Left lung (tissue), 4 donors: ENCODE measurements at regions not wholly inside any gene's neighbourhood (a gene's known extent, or its start where the extent isn't known, plus 50 kb on each side); places are given as distances from the start of the nearest gene placed in this dataset.

Source experiments
- ATAC-seq: fragments of 200-7000 bp; cut with Tn5 transposase; one replicate; pipeline ENCODE4 v1.9.1; 2020; ENCODE audit warnings: moderate library complexity
- DNase-seq, 4 donors: peaks; one replicate each; pipeline ENCODE4 v3.0.0-alpha.2; 2013 to 2020
- H3K27ac ChIP-seq, 2 donors: fragments of 200-600 bp; sonication (generic) in 1 of 2; one replicate each; pipeline versions ENCODE4 v1.5.0 to v1.8.0; 2020 to 2021
- H3K27me3 ChIP-seq, 2 donors: fragments of 200-600 bp; sonication (generic) in 1 of 2; one replicate each; pipeline versions ENCODE4 v1.5.0 to v1.8.0; 2020 to 2021
- H3K36me3 ChIP-seq, 2 donors: fragments of 200-600 bp; sonication (generic) in 1 of 2; one replicate each; pipeline versions ENCODE4 v1.5.0 to v1.8.0; 2020 to 2021
- H3K4me1 ChIP-seq, 2 donors: fragments of 200-600 bp; one replicate each; pipeline ENCODE4 v1.8.0; 2021
- H3K4me3 ChIP-seq, 2 donors: fragments of 200-600 bp; sonication (generic) in 1 of 2; one replicate each; pipeline versions ENCODE4 v1.5.0 to v1.8.0; 2020 to 2021; ENCODE audit warnings: mild to moderate bottlenecking in 1 of 2
- H3K9me3 ChIP-seq, 2 donors: fragments of 200-600 bp; sonication (generic) in 1 of 2; one replicate each; pipeline versions ENCODE4 v1.5.0 to v1.8.0; 2020 to 2021
- intact Hi-C, 2 donors: fragments of 100-400 bp; cut with DNase I; formaldehyde crosslinking; loops; one replicate each; pipeline versions ENCODE4 v1.11.2 to v1.14.2; 2022
- TF ChIP-seq, protein P1 (sequence below), 2 donors: fragments of 200-600 bp; sonication (generic) in 1 of 2; IDR thresholded peaks; one replicate each; pipeline versions ENCODE4 v1.5.0 to v1.8.0; 2021; ENCODE audit warnings: antibody characterized with exemption in 2 of 2
- donor health status: DM: no; HTN: yes; CAD: no.
- donor health status: DM: no; HTN: no; CAD: no.

DNA sequence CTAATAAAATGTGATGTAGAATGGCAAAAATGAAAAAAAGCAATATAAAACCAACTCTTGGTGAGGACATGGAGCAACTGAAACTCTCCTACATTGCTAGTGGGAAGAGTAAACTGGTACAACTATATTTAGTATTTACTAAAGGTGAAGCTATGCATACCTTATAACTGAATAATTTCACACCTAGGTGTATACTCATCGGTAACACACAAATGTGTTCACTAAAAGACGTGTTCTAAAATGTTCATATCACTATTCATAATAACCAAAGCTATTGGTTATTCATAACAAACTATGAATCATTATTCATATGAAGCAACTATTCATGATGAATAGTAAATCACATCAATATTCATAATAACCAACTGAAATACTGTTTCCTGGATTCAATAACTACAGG is 1030.3 kb downstream of the ROBO2 start:
- intact Hi-C loops = no loop called here
- Histone ChIP-seq H3K9me3 (no peaks in the 10 kb centered on the region), H3K4me1 (no peaks in the 10 kb centered on the region), H3K36me3 (no peaks in the 10 kb centered on the region), H3K27me3 (no peaks in the 10 kb centered on the region), H3K27ac (no peak overlapping the region), H3K4me3 (no peak overlapping the region)
- no peak for DNase-seq
- TF ChIP-seq, protein P1, sequence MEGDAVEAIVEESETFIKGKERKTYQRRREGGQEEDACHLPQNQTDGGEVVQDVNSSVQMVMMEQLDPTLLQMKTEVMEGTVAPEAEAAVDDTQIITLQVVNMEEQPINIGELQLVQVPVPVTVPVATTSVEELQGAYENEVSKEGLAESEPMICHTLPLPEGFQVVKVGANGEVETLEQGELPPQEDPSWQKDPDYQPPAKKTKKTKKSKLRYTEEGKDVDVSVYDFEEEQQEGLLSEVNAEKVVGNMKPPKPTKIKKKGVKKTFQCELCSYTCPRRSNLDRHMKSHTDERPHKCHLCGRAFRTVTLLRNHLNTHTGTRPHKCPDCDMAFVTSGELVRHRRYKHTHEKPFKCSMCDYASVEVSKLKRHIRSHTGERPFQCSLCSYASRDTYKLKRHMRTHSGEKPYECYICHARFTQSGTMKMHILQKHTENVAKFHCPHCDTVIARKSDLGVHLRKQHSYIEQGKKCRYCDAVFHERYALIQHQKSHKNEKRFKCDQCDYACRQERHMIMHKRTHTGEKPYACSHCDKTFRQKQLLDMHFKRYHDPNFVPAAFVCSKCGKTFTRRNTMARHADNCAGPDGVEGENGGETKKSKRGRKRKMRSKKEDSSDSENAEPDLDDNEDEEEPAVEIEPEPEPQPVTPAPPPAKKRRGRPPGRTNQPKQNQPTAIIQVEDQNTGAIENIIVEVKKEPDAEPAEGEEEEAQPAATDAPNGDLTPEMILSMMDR (IDR thresholded peaks at IDR 0.05) = no peak
- no peak for ATAC-seq

GRCh38 chr3:78076379-78076778 is 1036.5 kb downstream of the ROBO2 start:
- TF ChIP-seq, protein P1 (IDR thresholded peaks at IDR 0.05) = no peak
- intact Hi-C loops = no loop called here
- Histone ChIP-seq H3K27ac (no peak overlapping the region), H3K36me3 (no peaks in the 10 kb centered on the region), H3K27me3 (no peaks in the 10 kb centered on the region), H3K9me3 (no peaks in the 10 kb centered on the region), H3K4me1 (no peaks in the 10 kb centered on the region), H3K4me3 (no peak overlapping the region)
- ATAC-seq (no peak), DNase-seq (peak in 1 of 4 donors; percentile 7)

- TF ChIP-seq, protein P1 (IDR thresholded peaks at IDR 0.05) = no peak
- intact Hi-C loops = no loop called here
Measured at GRCh38 chr3:78077178-78077577, 1037.3 kb downstream of the ROBO2 start.

DNA sequence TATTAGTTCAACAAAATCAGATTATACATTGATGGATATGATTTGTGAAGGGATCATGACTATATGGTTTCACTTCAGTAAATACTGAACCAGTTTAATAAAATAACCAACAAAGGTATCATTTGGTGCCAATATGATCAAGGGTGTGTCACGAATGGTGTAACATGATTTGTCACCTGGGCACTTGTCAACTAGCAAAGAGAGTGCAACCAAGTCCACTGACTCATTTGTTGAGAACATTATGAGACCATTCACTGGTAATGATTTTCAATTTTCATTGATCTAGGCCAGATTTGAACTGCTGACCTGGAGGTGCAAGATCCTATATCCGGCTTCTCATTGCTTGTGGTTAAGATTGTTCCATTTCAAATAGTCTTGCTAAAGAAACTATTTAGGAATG is 1037.9 kb downstream of the ROBO2 start:
- H3K27me3 ChIP-seq = no peaks in the 10 kb centered on the region
- H3K4me1 ChIP-seq = no peaks in the 10 kb centered on the region
- intact Hi-C loops = no loop called here
- H3K4me3 ChIP-seq = no peak overlapping the region
- no peak for ATAC-seq
- H3K9me3 ChIP-seq = no peaks in the 10 kb centered on the region
- no peaks in the 10 kb centered on the region for H3K36me3 ChIP-seq
- DNase-seq = no peak
- H3K27ac ChIP-seq = no peak overlapping the region
- TF ChIP-seq, protein P1 (IDR thresholded peaks at IDR 0.05) = no peak

More at GRCh38 chr3:78077178-78077577, 1037.3 kb downstream of the ROBO2 start:
- Histone ChIP-seq H3K27me3 (no peaks in the 10 kb centered on the region), H3K36me3 (no peaks in the 10 kb centered on the region), H3K4me3 (no peak overlapping the region), H3K4me1 (no peaks in the 10 kb centered on the region), H3K9me3 (no peaks in the 10 kb centered on the region), H3K27ac (no peak overlapping the region)
- DNase-seq = no peak
- ATAC-seq = no peak

GRCh38 chr3:78079514-78079913 is 1039.6 kb downstream of the ROBO2 start:
- H3K36me3 ChIP-seq = no peaks in the 10 kb centered on the region
- H3K9me3 ChIP-seq = no peaks in the 10 kb centered on the region
- TF ChIP-seq, protein P1 (IDR thresholded peaks at IDR 0.05) = no peak
- no peaks in the 10 kb centered on the region for H3K27me3 ChIP-seq
- H3K4me3 ChIP-seq = no peak overlapping the region
- H3K4me1 ChIP-seq = no peaks in the 10 kb centered on the region
- intact Hi-C loops = no loop called here
- DNase-seq (no peak), ATAC-seq (no peak)
- H3K27ac ChIP-seq = no peak overlapping the region
